GM18861 (cell line): ENCODE measurements at regions not wholly inside any gene's neighbourhood (a gene's known extent, or its start where the extent isn't known, plus 50 kb on each side); places are given as distances from the start of the nearest gene placed in this dataset.
"Not testable (repeated sequence)": the region's sequence is repeated elsewhere in the genome, so short reads cannot be mapped to it uniquely, and the experiment has no call there.

Source experiments
- ATAC-seq: cut with Tn5 transposase; IDR thresholded peaks from one replicate; pipeline ENCODE4 v1.9.1; 2021; ENCODE audit not compliant: unreplicated experiment

GRCh38 chr11:96986516-96986915 lies 596.7 kb downstream of the JRKL start:
- ATAC-seq: no peak

- no peak for ATAC-seq
Measured at GRCh38 chr11:96990914-96991313, 601.1 kb downstream of the JRKL start.

GRCh38 chr11:97000481-97000880 lies 610.7 kb downstream of the JRKL start:
- ATAC-seq: no peak

DNA sequence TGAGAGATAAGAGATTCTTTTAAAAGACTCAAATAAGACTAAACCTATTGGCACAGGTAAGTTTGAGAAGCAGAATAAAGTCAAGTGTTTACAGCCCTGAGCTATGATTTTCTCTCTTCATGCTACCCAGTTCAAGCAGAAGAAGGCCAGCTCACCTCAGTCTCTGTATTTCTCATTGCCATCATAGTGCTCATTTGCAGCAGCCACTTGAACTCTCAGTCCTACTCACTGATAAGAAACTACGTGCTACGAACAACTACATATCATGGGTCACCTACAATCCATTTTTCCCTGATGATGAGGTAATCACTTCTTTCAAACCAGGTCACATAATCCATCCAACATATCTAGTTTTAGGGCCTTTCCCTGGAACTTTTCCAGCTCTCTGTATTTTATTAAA lies 617.5 kb downstream of the JRKL start:
- no peak for ATAC-seq

GRCh38 chr11:97009613-97010012 lies 619.8 kb downstream of the JRKL start:
- no peak for ATAC-seq

- not testable (repeated sequence) for ATAC-seq
Measured at GRCh38 chr11:97010997-97011396, 621.2 kb downstream of the JRKL start.

- no peak for ATAC-seq
Measured at GRCh38 chr11:97015327-97015726, 625.5 kb downstream of the JRKL start.

- ATAC-seq: no peak
Measured at GRCh38 chr11:97019305-97019704, 629.5 kb downstream of the JRKL start.

DNA sequence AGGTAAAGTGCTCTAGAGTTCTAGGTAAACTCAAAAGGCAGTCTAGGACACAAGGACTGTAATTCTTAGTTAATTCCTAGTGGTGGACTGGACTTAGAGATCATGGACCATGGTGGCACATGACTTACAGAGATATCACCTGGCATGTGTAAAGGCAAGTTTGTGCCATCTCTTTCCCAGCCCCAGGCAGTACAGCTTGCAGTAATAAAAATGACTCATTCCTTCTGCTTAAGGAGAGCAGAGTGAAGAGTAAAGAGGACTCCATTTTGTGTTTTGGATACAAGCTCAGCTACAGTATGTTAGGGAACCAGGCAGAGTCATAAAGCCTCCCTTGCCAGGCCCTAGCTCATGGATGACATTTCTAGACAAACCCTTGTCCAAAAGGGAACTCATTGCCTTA lies 629.9 kb downstream of the JRKL start:
- ATAC-seq: no peak

- ATAC-seq: no peak
Measured at GRCh38 chr11:97022955-97023354, 633.1 kb downstream of the JRKL start.

- ATAC-seq: no peak
Measured at GRCh38 chr11:97028836-97029406, 639.1 kb downstream of the JRKL start.

DNA sequence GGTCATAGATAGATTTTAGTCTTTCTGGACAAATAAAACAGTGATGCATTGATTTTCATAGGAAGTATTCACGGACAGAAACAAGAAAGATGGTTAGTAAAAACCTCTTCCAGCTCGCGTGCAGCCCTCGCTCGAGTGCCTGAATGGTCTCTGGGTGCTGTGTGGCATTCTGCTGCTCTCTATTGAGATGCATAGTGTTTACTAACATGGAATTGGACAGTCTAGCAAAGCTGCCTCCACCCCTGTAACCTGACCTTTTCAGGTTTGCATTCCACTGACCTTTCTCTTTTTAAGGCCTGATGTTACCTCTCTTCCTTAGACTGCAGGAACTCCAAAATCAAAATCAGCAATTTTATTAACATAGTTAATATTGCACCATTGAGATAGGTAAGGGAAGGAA lies 643.4 kb downstream of the JRKL start:
- ATAC-seq: no peak

DNA sequence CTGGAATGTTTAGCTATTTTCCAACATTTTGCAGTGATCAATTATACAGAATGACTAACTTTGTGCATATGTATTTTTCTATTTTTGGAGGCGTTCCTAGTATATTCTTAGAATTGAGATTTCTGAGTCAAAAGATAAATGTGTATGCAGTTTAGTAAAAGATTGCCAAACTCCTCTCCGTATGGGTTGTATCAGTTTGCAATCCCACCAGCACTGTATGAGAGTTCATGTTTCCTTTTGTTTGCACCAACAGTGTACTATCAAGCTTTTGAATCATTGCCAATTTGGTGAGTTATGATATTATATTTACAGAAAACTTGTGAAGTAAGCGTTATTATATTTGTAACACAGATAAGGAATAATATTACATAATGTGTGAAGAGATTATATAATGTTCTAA lies 658.7 kb downstream of the JRKL start:
- no peak for ATAC-seq

DNA sequence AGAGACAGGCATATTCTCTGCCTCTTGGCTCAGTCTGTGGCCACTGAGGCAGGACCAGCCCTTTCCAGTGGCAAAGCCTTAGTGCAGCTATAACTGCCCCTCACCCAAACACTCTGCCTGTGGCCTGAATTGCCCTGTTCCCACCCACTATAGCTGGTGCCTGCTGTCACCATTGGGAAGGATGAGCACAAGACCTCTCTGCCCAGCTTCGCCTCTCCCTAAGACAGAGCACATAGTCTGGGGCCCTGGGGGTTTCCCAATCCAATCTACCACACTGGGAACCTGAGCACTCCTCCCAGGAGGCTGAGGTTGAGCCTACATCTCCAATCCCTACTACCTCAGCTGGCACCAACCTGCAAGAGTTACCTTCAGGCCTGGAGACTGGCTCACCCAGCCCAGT lies 670.4 kb downstream of the JRKL start:
- no peak for ATAC-seq

DNA sequence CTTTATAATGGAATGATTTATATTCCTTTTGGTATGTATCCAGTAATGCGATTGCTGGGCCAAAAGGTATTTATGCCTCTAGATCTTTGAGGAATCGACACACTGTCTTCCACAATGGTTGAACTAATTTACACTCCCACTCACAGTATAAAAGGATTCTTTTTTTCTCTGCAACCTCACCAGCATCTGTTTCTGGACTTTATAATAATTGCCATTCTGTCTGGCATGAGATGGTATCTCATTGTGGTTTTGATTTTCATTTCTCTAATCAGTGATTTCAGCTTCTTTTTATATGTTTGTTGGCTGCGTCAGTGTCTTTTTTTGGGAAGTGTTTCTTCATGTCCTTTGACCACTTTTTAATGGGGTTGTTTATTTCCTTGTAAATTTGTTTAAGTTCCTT lies 679.3 kb downstream of the JRKL start:
- ATAC-seq: no peak

- no peak for ATAC-seq
Measured at GRCh38 chr11:97072420-97072819, 682.6 kb downstream of the JRKL start.

GRCh38 chr11:97076666-97077065 lies 686.9 kb downstream of the JRKL start:
- not testable (repeated sequence) for ATAC-seq

GRCh38 chr11:97078443-97078842 lies 688.6 kb downstream of the JRKL start:
- no peak for ATAC-seq

DNA sequence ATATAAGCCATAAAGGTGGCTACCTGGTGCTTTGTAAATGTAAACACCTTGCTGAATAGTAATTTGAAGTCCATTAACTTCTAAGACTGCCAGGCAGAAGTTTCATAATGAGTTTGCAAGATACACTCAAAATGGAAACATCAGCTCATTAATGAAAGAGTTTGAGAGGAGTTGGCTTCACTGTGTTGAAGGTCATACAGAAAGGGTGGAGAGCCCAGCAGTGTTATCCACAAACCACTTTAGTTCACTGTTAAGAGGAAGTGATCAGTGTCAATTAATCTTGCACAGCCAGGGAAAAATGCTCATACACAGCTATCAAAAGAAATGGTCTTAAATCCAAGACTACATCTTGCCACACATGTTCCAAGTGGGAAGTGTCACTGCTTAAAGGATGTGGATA lies 689.4 kb downstream of the JRKL start:
- no peak for ATAC-seq

DNA sequence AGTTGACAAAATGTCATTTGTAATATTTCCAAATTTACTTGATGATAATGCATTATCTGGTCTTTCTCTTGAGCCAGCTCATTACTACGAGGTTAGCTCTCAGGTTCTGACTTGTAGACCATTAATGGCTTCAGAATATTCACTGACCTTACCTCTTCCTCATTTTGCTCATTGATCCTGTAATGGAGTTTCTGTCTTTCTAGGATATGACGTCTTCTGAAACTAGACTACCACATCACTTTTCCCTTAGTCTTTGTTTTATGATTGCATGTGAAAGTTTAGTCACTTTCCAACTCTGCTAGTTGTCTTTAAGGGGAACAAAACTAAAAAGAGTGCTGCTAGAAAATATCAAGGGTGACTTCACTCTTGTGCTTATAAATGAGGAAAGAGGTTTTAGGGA lies 697.6 kb downstream of the JRKL start:
- ATAC-seq: no peak

DNA sequence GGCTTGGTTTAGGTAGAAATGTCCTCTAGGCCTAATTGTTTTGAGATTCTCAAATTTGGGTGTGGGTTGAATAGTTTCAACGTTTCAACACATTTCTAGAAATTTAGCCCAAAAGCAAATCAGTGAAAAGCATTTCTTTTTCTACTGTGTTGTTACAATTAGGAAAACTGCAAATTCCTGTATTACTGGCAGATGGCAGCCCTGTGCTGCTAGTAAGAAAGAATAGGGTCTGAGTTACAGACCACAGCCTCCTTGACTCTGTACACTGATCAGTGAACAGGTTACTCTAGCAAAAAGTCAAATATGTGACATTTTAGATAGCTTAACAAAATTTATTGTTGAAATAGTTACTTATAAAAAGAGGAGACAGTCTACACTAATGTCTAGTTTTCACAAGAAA lies 703.0 kb downstream of the JRKL start:
- no peak for ATAC-seq

DNA sequence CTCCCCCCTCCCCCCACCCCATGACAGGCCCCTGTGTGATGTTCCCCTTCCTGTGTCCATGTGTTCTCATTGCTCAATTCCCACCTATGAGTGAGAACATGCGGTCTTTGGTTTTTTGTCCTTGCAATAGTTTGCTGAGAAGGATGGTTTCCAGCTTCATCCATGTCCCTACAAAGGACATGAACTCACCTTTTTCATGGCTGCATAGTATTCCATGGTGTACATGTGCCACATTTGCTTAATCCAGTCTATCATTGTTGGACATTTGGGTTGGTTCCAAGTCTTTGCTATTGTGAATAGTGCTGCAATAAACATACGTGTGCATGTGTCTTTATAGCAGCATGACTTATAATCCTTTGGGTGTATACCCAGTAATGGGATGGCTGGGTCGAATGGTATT lies 712.4 kb downstream of the JRKL start:
- not testable (repeated sequence) for ATAC-seq

- no peak for ATAC-seq
Measured at GRCh38 chr11:97107604-97108003, 717.8 kb downstream of the JRKL start.

GRCh38 chr11:97109078-97109477 lies 719.3 kb downstream of the JRKL start:
- ATAC-seq: no peak
